ENCODE measurements at regions not wholly inside any gene's neighbourhood (a gene's known extent, or its start where the extent isn't known, plus 50 kb on each side); places are given as distances from the start of the nearest gene placed in this dataset.

DNA sequence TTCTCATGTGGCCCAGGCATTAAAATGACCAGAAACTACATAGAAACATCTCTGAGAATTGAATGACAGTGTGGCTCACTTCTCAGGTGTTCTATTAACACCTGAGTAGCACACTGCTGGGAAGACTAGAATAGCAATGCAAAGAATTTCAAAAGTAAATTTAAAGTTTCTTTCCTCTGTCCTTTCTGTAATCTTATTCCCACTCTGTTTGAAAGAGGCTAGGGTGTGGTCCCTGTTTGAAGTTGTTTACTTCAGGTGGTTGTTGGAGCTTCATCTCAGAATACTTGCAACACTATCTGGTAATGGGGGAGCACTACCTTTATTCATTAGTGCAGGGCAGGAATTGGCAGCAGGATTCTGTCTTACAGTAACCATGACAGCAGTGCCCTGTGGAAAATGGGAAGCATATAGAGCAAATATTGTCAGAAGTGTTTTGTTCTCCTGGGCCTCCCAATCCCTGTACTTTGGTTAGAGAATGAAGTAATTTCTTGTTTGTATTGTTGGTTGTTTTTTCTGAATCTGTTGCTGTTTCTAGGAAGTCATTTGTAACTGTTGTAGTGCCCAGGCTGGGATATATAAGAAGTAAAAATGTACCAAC, 1210.2 kb upstream of the ATXN8OS start:
- TF ChIP-seq, protein P1, sequence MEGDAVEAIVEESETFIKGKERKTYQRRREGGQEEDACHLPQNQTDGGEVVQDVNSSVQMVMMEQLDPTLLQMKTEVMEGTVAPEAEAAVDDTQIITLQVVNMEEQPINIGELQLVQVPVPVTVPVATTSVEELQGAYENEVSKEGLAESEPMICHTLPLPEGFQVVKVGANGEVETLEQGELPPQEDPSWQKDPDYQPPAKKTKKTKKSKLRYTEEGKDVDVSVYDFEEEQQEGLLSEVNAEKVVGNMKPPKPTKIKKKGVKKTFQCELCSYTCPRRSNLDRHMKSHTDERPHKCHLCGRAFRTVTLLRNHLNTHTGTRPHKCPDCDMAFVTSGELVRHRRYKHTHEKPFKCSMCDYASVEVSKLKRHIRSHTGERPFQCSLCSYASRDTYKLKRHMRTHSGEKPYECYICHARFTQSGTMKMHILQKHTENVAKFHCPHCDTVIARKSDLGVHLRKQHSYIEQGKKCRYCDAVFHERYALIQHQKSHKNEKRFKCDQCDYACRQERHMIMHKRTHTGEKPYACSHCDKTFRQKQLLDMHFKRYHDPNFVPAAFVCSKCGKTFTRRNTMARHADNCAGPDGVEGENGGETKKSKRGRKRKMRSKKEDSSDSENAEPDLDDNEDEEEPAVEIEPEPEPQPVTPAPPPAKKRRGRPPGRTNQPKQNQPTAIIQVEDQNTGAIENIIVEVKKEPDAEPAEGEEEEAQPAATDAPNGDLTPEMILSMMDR (IDR thresholded peaks at IDR 0.05) = no peak
- no peak for TF ChIP-seq POLR2AphosphoS5 (IDR thresholded peaks at IDR 0.05)

Data from sigmoid colon (tissue), 4 donors.